OCI-LY1 (cell line): ENCODE measurements at regions not wholly inside any gene's neighbourhood (a gene's known extent, or its start where the extent isn't known, plus 50 kb on each side); places are given as distances from the start of the nearest gene placed in this dataset.

Experiments used
- H2AFZ ChIP-seq: fragments of 200-600 bp; sonication (generic), shearing (Covaris generic); 2 replicates; pipeline ENCODE4 v1.6.0; 2014; ENCODE audit warnings: antibody characterized with exemption, mild to moderate bottlenecking, low read length
- H3F3A ChIP-seq: fragments of 200-600 bp; sonication (generic), shearing (Covaris generic); 2 replicates; pipeline ENCODE4 v1.6.0; 2014; ENCODE audit warnings: mild to moderate bottlenecking, antibody characterized with exemption, low read length, moderate library complexity; ENCODE audit not compliant: insufficient read depth
- H3K27ac ChIP-seq: fragments of 200-600 bp; sonication (generic); 2 replicates; pipeline ENCODE4 v1.5.1; 2014; ENCODE audit warnings: low read length, mixed run types, mild to moderate bottlenecking, low read depth; ENCODE audit not compliant: poor library complexity, severe bottlenecking
- H3K27me3 ChIP-seq: fragments of 200-600 bp; sonication (generic); 2 replicates; pipeline ENCODE4 v1.6.0; 2014; ENCODE audit warnings: antibody characterized with exemption, mild to moderate bottlenecking, low read length, moderate library complexity; ENCODE audit not compliant: insufficient read depth
- H3K36me3 ChIP-seq: fragments of 200-600 bp; sonication (generic); 2 replicates; pipeline ENCODE4 v1.6.1; 2014; ENCODE audit warnings: mild to moderate bottlenecking, antibody characterized with exemption, low read length, moderate library complexity, mixed read lengths; ENCODE audit not compliant: insufficient read depth
- H3K4me1 ChIP-seq: fragments of 200-600 bp; sonication (generic); 2 replicates; pipeline ENCODE4 v1.5.1; 2014; ENCODE audit warnings: mild to moderate bottlenecking, low read length, moderate library complexity; ENCODE audit not compliant: insufficient read depth, severe bottlenecking
- H3K4me2 ChIP-seq: fragments of 200-600 bp; sonication (generic), shearing (Covaris generic); 2 replicates; pipeline ENCODE4 v1.6.1; 2014; ENCODE audit warnings: low read length
- H3K4me3 ChIP-seq: fragments of 200-600 bp; sonication (generic); 2 replicates; pipeline ENCODE4 v1.5.1; 2014; ENCODE audit warnings: low read length, low read depth, mild to moderate bottlenecking, mixed read lengths; ENCODE audit not compliant: poor library complexity, severe bottlenecking
- H3K79me2 ChIP-seq: fragments of 200-600 bp; shearing (Covaris generic); 2 replicates; pipeline ENCODE4 v1.6.1; 2016; ENCODE audit warnings: mixed run types, low read length, mixed read lengths; ENCODE audit not compliant: insufficient read depth
- H3K9ac ChIP-seq: fragments of 200-600 bp; sonication (generic), shearing (Covaris generic); 2 replicates; pipeline ENCODE4 v1.6.1; 2014; ENCODE audit warnings: mild to moderate bottlenecking, low read length, mixed read lengths
- H3K9me2 ChIP-seq: fragments of 200-600 bp; sonication (generic), shearing (Covaris generic); 2 replicates; pipeline ENCODE4 v1.6.1; 2014; ENCODE audit warnings: low read depth, mild to moderate bottlenecking, low read length, mixed read lengths
- H3K9me3 ChIP-seq: fragments of 200-600 bp; shearing (Covaris generic); 2 replicates; pipeline ENCODE4 v1.6.1; 2014; ENCODE audit warnings: low read length, mixed read lengths
- H4K20me1 ChIP-seq: fragments of 200-600 bp; sonication (generic), shearing (Covaris generic); 2 replicates; pipeline ENCODE4 v1.6.0; 2016; ENCODE audit warnings: mild to moderate bottlenecking, low read length; ENCODE audit not compliant: insufficient read depth
- EZH2 ChIP-seq: fragments of 200-600 bp; sonication (generic), shearing (Covaris generic); IDR thresholded peaks from 2 replicates; pipeline ENCODE4 v1.8.0; 2017; ENCODE audit warnings: borderline replicate concordance, mixed run types, mild to moderate bottlenecking, antibody characterized with exemption, low read length, moderate library complexity, mixed read lengths
- TF ChIP-seq, protein P1 (sequence below): fragments of 200-600 bp; sonication (generic), shearing (Covaris generic); IDR thresholded peaks from 2 replicates; pipeline ENCODE4 v1.5.1; 2017; ENCODE audit warnings: mild to moderate bottlenecking, antibody characterized with exemption, low read length, moderate library complexity, mixed read lengths

DNA sequence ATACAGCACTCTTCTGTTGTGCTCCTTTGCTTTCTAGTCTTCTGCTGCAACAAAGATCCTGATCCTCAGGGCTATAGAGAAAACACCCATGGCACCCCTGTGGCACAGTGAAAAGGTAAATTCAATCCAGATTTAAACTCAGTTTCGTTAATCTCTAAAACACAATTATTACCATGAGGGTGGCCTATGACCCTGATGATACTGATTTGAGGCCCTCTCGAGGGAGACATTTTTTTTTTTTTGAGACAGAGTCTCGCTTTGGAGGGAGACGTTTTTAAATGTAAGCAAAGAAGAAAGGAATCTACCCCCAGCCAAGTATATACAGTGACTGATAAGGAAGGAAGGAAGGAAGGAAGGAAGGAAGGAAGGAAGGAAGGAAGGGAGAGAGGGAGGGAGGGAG is 967.8 kb upstream of the DIAPH2 start:
- TF ChIP-seq, protein P1, sequence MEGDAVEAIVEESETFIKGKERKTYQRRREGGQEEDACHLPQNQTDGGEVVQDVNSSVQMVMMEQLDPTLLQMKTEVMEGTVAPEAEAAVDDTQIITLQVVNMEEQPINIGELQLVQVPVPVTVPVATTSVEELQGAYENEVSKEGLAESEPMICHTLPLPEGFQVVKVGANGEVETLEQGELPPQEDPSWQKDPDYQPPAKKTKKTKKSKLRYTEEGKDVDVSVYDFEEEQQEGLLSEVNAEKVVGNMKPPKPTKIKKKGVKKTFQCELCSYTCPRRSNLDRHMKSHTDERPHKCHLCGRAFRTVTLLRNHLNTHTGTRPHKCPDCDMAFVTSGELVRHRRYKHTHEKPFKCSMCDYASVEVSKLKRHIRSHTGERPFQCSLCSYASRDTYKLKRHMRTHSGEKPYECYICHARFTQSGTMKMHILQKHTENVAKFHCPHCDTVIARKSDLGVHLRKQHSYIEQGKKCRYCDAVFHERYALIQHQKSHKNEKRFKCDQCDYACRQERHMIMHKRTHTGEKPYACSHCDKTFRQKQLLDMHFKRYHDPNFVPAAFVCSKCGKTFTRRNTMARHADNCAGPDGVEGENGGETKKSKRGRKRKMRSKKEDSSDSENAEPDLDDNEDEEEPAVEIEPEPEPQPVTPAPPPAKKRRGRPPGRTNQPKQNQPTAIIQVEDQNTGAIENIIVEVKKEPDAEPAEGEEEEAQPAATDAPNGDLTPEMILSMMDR = no peak
- no peak for TF ChIP-seq EZH2
- no peaks in the 10 kb centered on the region for H3K4me1 ChIP-seq
- H3K9ac ChIP-seq = no peak overlapping the region
- no peaks in the 10 kb centered on the region for H3K9me3 ChIP-seq
- H3K27ac ChIP-seq = no peak overlapping the region
- no peaks in the 10 kb centered on the region for H3F3A ChIP-seq
- no peaks in the 10 kb centered on the region for H4K20me1 ChIP-seq
- no peaks in the 10 kb centered on the region for H3K9me2 ChIP-seq
- H3K27me3 ChIP-seq = no peaks in the 10 kb centered on the region
- no peaks in the 10 kb centered on the region for H3K79me2 ChIP-seq
- no peak overlapping the region for H3K4me3 ChIP-seq
- H3K4me2 ChIP-seq = no peak overlapping the region
- H3K36me3 ChIP-seq = no peaks in the 10 kb centered on the region
- H2AFZ ChIP-seq = no peak overlapping the region

- Histone ChIP-seq H3K4me1 (no peaks in the 10 kb centered on the region), H3K36me3 (no peaks in the 10 kb centered on the region), H3K27me3 (no peaks in the 10 kb centered on the region), H3K4me2 (no peak overlapping the region), H2AFZ (no peak overlapping the region), H4K20me1 (no peaks in the 10 kb centered on the region), H3K4me3 (no peak overlapping the region), H3F3A (no peaks in the 10 kb centered on the region), H3K9ac (no peak overlapping the region), H3K79me2 (no peaks in the 10 kb centered on the region), H3K9me2 (no peaks in the 10 kb centered on the region), H3K27ac (no peak overlapping the region), H3K9me3 (no peaks in the 10 kb centered on the region)
- TF ChIP-seq EZH2 = no peak
- TF ChIP-seq, protein P1 = no peak
Observed at GRCh38 chrX:95718746-95719145, 965.9 kb upstream of the DIAPH2 start.

DNA sequence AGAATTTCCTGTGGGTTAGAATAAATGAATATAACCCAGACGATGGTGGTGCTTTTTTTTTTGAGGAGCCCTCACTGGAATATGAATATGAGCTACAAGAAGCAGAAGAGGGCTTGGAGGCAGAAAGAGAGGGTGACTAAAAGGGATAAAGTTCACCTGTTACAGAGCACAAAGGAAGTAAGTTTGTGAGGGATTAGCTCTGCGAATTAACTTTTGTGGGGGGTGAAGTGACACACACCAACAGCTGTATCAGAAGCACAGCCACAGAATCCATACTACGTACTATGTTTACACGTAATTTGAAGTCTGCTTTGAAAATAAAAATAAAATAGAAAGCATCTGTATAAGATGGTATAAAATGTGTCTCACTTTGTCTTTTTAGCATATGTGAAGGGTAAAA is 963.6 kb upstream of the DIAPH2 start:
- Histone ChIP-seq H3K9me2 (no peaks in the 10 kb centered on the region), H3K27me3 (no peaks in the 10 kb centered on the region), H3K4me2 (no peak overlapping the region), H2AFZ (no peak overlapping the region), H3K79me2 (no peaks in the 10 kb centered on the region), H3F3A (no peaks in the 10 kb centered on the region), H3K4me1 (no peaks in the 10 kb centered on the region), H3K27ac (no peak overlapping the region), H3K4me3 (no peak overlapping the region), H3K9ac (no peak overlapping the region), H3K9me3 (no peaks in the 10 kb centered on the region), H4K20me1 (no peaks in the 10 kb centered on the region), H3K36me3 (no peaks in the 10 kb centered on the region)
- no peak for TF ChIP-seq EZH2
- TF ChIP-seq, protein P1 = no peak
